Prostate gland (tissue), 2 donors: ENCODE measurements at regions not wholly inside any gene's neighbourhood (a gene's known extent, or its start where the extent isn't known, plus 50 kb on each side); places are given as distances from the start of the nearest gene placed in this dataset.
"Not testable (repeated sequence)": the region's sequence is repeated elsewhere in the genome, so short reads cannot be mapped to it uniquely, and the experiment has no call there.

Source experiments
- DNase-seq: peaks from one replicate; pipeline ENCODE4 v3.0.0-alpha.2; 2019; ENCODE audit warnings: low spot score
- H3K27ac ChIP-seq, 2 donors: fragments of 200-600 bp; sonication (generic); 2 replicates each; pipeline ENCODE4 v1.5.1; 2017 to 2019
- H3K27me3 ChIP-seq: fragments of 200-600 bp; sonication (generic); replicated peaks from 2 replicates; pipeline ENCODE4 v1.5.1; 2019; ENCODE audit not compliant: insufficient read depth
- H3K36me3 ChIP-seq, 2 donors: fragments of 200-600 bp; sonication (generic); 1 replicate in 1 of 2; 2 replicates in 1 of 2; pipeline versions ENCODE4 v1.5.1 to v1.8.1; 2017 to 2019
- H3K4me1 ChIP-seq: fragments of 200-600 bp; sonication (generic); replicated peaks from 2 replicates; pipeline ENCODE4 v1.5.1; 2019
- H3K4me3 ChIP-seq, 2 donors: fragments of 200-600 bp; sonication (generic); 2 replicates each; pipeline ENCODE4 v1.5.1; 2017 to 2019
- H3K9me3 ChIP-seq: fragments of 200-600 bp; sonication (generic); 2 replicates; pipeline ENCODE4 v1.5.1; 2017
- POLR2A ChIP-seq: fragments of 450-650 bp; IDR thresholded peaks from one replicate; pipeline ENCODE4 v1.6.1; 2016; ENCODE audit warnings: antibody characterized with exemption, mild to moderate bottlenecking
- POLR2AphosphoS5 ChIP-seq: sonication (generic); formaldehyde crosslinking; IDR thresholded peaks from one replicate; pipeline ENCODE4 v1.6.1; 2017; ENCODE audit warnings: antibody characterized with exemption
- WGBS: methylation state at CpG from one replicate; pipeline ENCODE4 v1.1.5; 2018; 5-methylcytosine and 5-hydroxymethylcytosine counted together
- intact Hi-C: fragments of 100-400 bp; cut with DNase I; formaldehyde crosslinking; loops from one replicate; pipeline ENCODE4 v1.14.2; 2022
- TF ChIP-seq, protein P1 (sequence below), 4 experiments: fragments of 200-600 bp in 2 of 4; fragments of 450-650 bp in 2 of 4; sonication (generic) in 2 of 4; IDR thresholded peaks; 1 replicate in 3 of 4; 2 replicates in 1 of 4; pipeline ENCODE4 v1.5.1; 2016 to 2019; ENCODE audit warnings: antibody characterized with exemption in 4 of 4, mild to moderate bottlenecking in 2 of 4, moderate library complexity in 2 of 4

DNA sequence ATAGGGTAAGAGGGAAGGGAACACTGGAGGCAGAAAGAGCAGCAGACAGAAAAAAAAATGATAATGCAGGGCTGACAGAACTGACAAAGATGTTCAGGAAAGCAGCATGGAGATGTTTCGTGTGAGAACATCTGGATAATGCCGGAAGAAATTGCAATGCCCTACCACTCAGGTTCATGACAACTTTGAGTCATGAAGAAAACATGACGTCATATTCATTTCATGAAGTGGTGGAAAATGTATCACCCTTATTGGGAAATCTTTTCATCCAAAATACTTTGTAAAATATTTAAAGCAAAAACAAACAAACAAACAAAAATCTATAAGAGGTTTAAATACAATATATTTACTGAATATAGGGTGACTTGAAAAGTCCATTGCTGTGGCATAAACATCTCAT, 305.4 kb upstream of the IGF1R start:
- TF ChIP-seq POLR2AphosphoS5 = no peak
- TF ChIP-seq, protein P1, sequence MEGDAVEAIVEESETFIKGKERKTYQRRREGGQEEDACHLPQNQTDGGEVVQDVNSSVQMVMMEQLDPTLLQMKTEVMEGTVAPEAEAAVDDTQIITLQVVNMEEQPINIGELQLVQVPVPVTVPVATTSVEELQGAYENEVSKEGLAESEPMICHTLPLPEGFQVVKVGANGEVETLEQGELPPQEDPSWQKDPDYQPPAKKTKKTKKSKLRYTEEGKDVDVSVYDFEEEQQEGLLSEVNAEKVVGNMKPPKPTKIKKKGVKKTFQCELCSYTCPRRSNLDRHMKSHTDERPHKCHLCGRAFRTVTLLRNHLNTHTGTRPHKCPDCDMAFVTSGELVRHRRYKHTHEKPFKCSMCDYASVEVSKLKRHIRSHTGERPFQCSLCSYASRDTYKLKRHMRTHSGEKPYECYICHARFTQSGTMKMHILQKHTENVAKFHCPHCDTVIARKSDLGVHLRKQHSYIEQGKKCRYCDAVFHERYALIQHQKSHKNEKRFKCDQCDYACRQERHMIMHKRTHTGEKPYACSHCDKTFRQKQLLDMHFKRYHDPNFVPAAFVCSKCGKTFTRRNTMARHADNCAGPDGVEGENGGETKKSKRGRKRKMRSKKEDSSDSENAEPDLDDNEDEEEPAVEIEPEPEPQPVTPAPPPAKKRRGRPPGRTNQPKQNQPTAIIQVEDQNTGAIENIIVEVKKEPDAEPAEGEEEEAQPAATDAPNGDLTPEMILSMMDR (IDR thresholded peaks at IDR 0.05) = no peak
- no peak for TF ChIP-seq POLR2A

DNA sequence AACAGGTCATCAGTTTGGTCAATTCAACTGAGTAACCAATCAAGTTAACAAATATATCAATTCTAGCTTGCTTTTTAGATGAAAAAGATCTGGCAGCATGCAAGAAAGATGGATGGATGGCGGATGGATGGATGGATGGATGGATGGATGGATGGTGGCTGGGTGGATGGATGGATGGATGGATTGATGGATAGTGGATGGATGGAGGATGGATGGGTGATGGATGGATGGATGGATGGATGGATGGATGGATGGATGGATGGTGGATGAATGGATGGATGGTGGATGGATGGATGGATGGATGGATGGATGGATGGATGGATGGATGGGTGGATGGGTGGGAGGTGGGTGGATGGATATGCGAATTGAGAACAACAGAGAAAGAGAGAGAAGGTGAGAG, 303.7 kb upstream of the IGF1R start:
- Histone ChIP-seq H3K4me3 (no peak overlapping the region), H3K9me3 (no peaks in the 10 kb centered on the region), H3K27ac (no peak overlapping the region), H3K27me3 (no peaks in the 10 kb centered on the region), H3K4me1 (no peaks in the 10 kb centered on the region), H3K36me3 (no peaks in the 10 kb centered on the region)
- no peak for TF ChIP-seq POLR2A
- TF ChIP-seq, protein P1 (IDR thresholded peaks at IDR 0.05) = no peak
- no peak for TF ChIP-seq POLR2AphosphoS5
- no peak for DNase-seq
- 93% methylated on average over 2 of the region's 2 CpGs for WGBS
- intact Hi-C loops = no loop called here

More for the DNA sequence above, 305.4 kb upstream of the IGF1R start:
- no peak for DNase-seq
- H3K36me3 ChIP-seq = no peaks in the 10 kb centered on the region
- H3K9me3 ChIP-seq = no peaks in the 10 kb centered on the region
- WGBS = 87% methylated on average over 3 of the region's 3 CpGs
- no peak overlapping the region for H3K27ac ChIP-seq
- H3K4me3 ChIP-seq = no peak overlapping the region
- no peaks in the 10 kb centered on the region for H3K27me3 ChIP-seq
- H3K4me1 ChIP-seq = no peaks in the 10 kb centered on the region
- intact Hi-C loops = no loop called here

DNA sequence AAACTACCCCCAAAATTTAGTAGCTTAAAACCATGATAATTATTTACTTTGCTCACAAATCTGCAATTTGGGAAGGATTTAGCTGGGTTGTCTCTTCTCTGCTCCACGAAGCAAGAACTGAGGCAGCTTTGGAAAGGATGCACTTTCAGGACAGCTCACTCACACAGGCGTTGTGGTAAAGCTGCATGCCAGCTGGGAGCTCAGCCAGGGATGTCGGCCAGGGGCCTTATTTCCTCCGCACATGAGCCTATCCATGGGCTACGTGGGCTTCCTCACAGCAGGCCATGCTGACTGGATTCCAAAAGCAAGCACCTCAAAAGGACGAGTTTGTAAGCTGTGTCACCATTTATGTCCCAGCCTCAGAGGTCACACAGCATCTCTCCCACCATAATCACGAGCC, 301.3 kb upstream of the IGF1R start:
- TF ChIP-seq POLR2AphosphoS5 = no peak
- TF ChIP-seq POLR2A = no peak
- TF ChIP-seq, protein P1 (IDR thresholded peaks at IDR 0.05) = no peak
- 50% methylated on average over 7 of the region's 7 CpGs for WGBS
- Histone ChIP-seq H3K27me3 (no peaks in the 10 kb centered on the region), H3K36me3 (no peaks in the 10 kb centered on the region), H3K27ac (no peak overlapping the region), H3K9me3 (no peaks in the 10 kb centered on the region), H3K4me1 (no peaks in the 10 kb centered on the region), H3K4me3 (no peak overlapping the region)
- DNase-seq = no peak
- intact Hi-C loops = no loop called here

DNA sequence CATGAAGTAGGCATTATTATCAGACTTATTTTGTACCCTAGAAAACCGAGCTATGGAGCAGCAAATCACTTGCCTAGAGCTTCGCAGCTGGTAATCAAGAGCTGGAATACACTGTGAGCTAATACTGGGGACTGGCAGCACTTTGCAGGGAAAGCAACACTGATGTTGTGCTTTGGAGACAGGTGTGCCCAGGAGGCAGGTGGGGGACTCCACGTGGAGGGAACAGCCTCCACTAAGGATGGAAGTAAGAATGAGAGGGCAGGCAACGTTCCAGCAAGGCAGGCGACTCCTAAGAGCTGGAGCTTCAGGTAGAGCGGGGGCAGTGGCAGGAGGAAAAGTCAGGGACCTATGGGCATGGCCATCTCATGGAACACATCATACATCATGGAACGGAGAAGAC, 300.5 kb upstream of the IGF1R start:
- no peak for DNase-seq
- intact Hi-C loops = no loop called here

DNA sequence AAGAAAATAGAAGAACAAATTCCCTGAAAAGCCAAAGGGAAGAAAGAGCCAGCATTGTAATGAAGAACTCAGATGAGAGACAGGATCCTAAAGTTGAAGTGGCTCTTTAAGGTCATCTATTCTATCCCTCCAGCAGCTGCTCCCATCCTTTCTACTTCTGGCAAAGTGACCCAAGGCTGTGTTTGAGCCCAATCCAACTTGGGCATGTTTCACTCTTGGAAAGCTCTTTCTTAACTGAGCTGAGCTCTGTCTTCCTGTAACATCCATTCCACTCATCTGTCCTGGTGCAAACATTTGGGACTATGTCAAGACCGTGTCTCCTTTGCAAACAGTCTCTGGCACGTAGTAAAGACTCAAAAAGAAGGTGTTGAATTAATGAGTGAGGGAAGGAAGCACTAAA, 298.1 kb upstream of the IGF1R start:
- no peak for TF ChIP-seq POLR2AphosphoS5
- TF ChIP-seq, protein P1 (IDR thresholded peaks at IDR 0.05) = no peak
- TF ChIP-seq POLR2A = no peak
- no peaks in the 10 kb centered on the region for H3K27me3 ChIP-seq
- H3K4me1 ChIP-seq = no peaks in the 10 kb centered on the region
- H3K36me3 ChIP-seq = no peaks in the 10 kb centered on the region
- intact Hi-C loops = no loop called here
- WGBS = 16% methylated on average over 2 of the region's 2 CpGs
- H3K9me3 ChIP-seq = no peaks in the 10 kb centered on the region
- no peak overlapping the region for H3K4me3 ChIP-seq
- no peak for DNase-seq
- H3K27ac ChIP-seq = no peak overlapping the region

More for the DNA sequence above, 300.5 kb upstream of the IGF1R start:
- WGBS = 84% methylated on average over 7 of the region's 7 CpGs
- Histone ChIP-seq H3K27me3 (no peaks in the 10 kb centered on the region), H3K27ac (no peak overlapping the region), H3K4me1 (no peaks in the 10 kb centered on the region), H3K4me3 (no peak overlapping the region), H3K9me3 (no peaks in the 10 kb centered on the region), H3K36me3 (no peaks in the 10 kb centered on the region)
- TF ChIP-seq POLR2A (no peak), POLR2AphosphoS5 (no peak)
- TF ChIP-seq, protein P1 (IDR thresholded peaks at IDR 0.05) = no peak

DNA sequence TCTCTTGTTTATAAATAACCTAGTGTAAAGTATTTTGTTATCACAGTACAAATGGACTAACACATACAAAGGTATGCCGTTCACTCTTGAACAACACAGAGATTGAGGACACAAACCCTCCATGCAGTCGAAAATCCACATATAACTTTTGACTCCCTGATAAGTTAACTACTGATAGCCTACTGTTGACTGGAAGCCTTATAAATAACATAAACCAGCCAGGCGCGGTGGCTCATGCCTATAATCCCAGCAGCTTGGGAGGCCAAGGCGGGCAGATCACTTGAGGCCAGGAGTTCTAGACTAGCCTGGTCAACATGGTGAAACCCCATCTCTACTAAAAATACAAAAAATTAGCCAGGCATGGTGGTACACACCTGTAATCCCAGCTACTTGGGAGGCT, 290.1 kb upstream of the IGF1R start:
- H3K9me3 ChIP-seq, H3K36me3 ChIP-seq, H3K4me1 ChIP-seq, H3K27me3 ChIP-seq, intact Hi-C loops, H3K4me3 ChIP-seq, H3K27ac ChIP-seq, DNase-seq: not testable (repeated sequence)
- 94% methylated on average over 5 of the region's 5 CpGs for WGBS
